ENCODE measurements at regions not wholly inside any gene's neighbourhood (a gene's known extent, or its start where the extent isn't known, plus 50 kb on each side); places are given as distances from the start of the nearest gene placed in this dataset.
"Not testable (repeated sequence)": the region's sequence is repeated elsewhere in the genome, so short reads cannot be mapped to it uniquely, and the experiment has no call there.

DNA sequence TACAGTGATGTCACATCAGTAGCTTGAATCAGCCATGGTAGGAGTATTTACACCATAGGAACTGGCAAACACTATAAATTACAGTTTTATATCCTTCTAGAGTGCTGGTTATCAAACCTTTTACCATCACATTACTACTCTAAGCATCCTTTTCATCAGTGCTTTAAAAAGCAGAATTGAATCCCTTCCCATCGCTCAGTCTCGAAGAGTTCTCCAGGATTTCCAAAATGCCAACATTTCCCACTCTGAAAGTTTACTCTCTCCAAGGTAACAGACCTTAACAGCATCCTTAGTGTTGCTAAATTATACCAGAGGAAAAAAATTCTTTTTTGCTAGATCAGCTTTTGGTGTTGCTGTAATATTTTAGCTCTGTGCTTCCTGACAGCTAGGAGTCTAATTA, 209.4 kb upstream of the USP15 start:
- no peak overlapping the region for H3K27ac Mint-ChIP-seq
- H3K27me3 Mint-ChIP-seq (ENCODE audit: low read depth): no peaks in the 10 kb centered on the region
- no peaks in the 10 kb centered on the region for H3K36me3 Mint-ChIP-seq (ENCODE audit: low read depth)
- CTCF ChIA-PET: no interaction called here
- no peaks in the 10 kb centered on the region for H3K4me1 Mint-ChIP-seq (ENCODE audit: low read depth)
- DNase-seq: no peak
- no peak overlapping the region for H3K4me3 Mint-ChIP-seq
- no peaks in the 10 kb centered on the region for H3K9me3 Mint-ChIP-seq
- intact Hi-C loops (cut with micrococcal nuclease): no loop called here

DNA sequence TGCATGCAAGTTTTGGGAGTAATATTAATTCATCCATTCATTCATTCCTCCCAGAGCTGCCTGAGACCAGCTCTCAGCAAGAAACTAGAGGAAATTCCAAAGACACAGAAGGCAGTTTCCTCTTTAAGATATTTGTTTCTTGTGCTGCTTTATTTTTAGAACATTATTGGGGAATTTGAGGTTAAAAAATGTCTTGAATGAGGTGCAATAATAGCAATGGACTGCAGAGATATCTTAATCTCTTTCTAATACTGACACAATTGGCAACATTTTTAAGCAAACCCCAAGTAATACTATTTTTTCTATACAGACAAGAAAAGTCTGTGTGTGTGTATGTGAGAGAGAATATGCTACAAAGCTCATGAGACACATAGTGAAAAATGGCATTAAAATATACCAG, 190.2 kb upstream of the USP15 start:
- H3K4me3 Mint-ChIP-seq: no peak overlapping the region
- no peaks in the 10 kb centered on the region for H3K4me1 Mint-ChIP-seq (ENCODE audit: low read depth)
- peaks cover 2% of the 10 kb centered on the region for H3K27me3 Mint-ChIP-seq (ENCODE audit: low read depth)
- no peaks in the 10 kb centered on the region for H3K9me3 Mint-ChIP-seq
- intact Hi-C loops (cut with micrococcal nuclease): no loop called here
- no peaks in the 10 kb centered on the region for H3K36me3 Mint-ChIP-seq (ENCODE audit: low read depth)
- H3K27ac Mint-ChIP-seq: no peak overlapping the region
- no peak for DNase-seq
- CTCF ChIA-PET: no interaction called here

DNA sequence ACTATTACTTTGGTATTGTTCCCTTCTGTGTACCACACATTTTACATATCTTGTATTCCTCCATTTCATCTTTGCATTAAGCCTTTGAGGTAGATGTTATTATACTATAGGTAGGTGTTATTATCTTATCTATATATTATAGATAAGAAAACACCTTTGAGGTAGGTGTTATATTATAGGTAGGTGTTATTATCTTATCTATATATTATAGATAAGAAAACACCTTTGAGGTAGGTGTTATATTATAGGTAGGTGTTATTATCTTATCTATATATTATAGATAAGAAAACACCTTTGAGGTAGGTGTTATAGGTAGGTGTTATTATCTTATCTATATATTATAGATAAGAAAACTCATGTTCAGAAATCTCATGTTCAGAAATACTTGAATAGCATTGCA, 187.0 kb upstream of the USP15 start:
- H3K27ac Mint-ChIP-seq; H3K4me3 Mint-ChIP-seq; DNase-seq; H3K9me3 Mint-ChIP-seq; intact Hi-C loops (cut with micrococcal nuclease); H3K36me3 Mint-ChIP-seq (ENCODE audit: low read depth); H3K27me3 Mint-ChIP-seq (ENCODE audit: low read depth); CTCF ChIA-PET; H3K4me1 Mint-ChIP-seq (ENCODE audit: low read depth): not testable (repeated sequence)

DNA sequence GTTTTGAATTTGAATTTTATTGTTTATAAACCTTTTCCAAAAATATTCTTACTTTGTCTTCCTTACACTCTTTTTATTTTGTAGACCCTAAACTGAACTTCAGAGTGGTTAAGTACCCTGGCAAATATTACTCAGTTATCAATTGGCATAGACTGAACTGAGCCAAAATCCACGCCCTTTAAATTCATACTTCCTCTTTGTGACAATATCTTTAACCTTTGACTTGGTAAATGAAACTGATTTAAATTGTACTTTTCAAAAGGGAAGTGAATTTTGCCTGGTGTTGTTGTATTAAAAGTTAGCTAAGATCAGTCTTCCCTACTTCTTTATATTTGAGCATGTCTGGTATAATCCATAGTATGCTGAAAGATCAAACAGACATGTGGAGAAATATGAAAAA, 184.3 kb upstream of the USP15 start:
- no peak overlapping the region for H3K27ac Mint-ChIP-seq
- no peaks in the 10 kb centered on the region for H3K9me3 Mint-ChIP-seq
- DNase-seq: no peak
- H3K36me3 Mint-ChIP-seq (ENCODE audit: low read depth): no peaks in the 10 kb centered on the region
- CTCF ChIA-PET: no interaction called here
- H3K27me3 Mint-ChIP-seq (ENCODE audit: low read depth): peaks cover 2% of the 10 kb centered on the region
- H3K4me3 Mint-ChIP-seq: no peak overlapping the region
- intact Hi-C loops (cut with micrococcal nuclease): no loop called here
- H3K4me1 Mint-ChIP-seq (ENCODE audit: low read depth): no peaks in the 10 kb centered on the region

GRCh38 chr12:62078020-62078419, 182.2 kb upstream of the USP15 start:
- no peaks in the 10 kb centered on the region for H3K36me3 Mint-ChIP-seq (ENCODE audit: low read depth)
- H3K4me3 Mint-ChIP-seq: no peak overlapping the region
- intact Hi-C loops (cut with micrococcal nuclease): no loop called here
- peaks cover 2% of the 10 kb centered on the region for H3K27me3 Mint-ChIP-seq (ENCODE audit: low read depth)
- no peak overlapping the region for H3K27ac Mint-ChIP-seq
- no peak for DNase-seq
- CTCF ChIA-PET: interaction anchor here (1.0 kb wide), 1 partner anchor 14 kb away, joined by 3 read pairs; no protein-coding TSS in a partner anchor
- H3K9me3 Mint-ChIP-seq: no peaks in the 10 kb centered on the region
- H3K4me1 Mint-ChIP-seq (ENCODE audit: low read depth): no peaks in the 10 kb centered on the region

- H3K27ac Mint-ChIP-seq: no peak overlapping the region
- intact Hi-C loops (cut with micrococcal nuclease): no loop called here
- CTCF ChIA-PET: no interaction called here
- H3K4me1 Mint-ChIP-seq (ENCODE audit: low read depth): no peaks in the 10 kb centered on the region
- H3K4me3 Mint-ChIP-seq: no peak overlapping the region
- peaks cover 5% of the 10 kb centered on the region for H3K27me3 Mint-ChIP-seq (ENCODE audit: low read depth)
- no peaks in the 10 kb centered on the region for H3K9me3 Mint-ChIP-seq
- DNase-seq: no peak
- peaks cover 3% of the 10 kb centered on the region for H3K36me3 Mint-ChIP-seq (ENCODE audit: low read depth)
Measured at GRCh38 chr12:62082448-62082847, 177.8 kb upstream of the USP15 start.

- CTCF ChIA-PET: interaction anchor here (1.1 kb wide), 1 partner anchor 13 kb away, joined by 4 read pairs; no protein-coding TSS in a partner anchor
- no peaks in the 10 kb centered on the region for H3K9me3 Mint-ChIP-seq
- DNase-seq: no peak
- H3K4me3 Mint-ChIP-seq: no peak overlapping the region
- no peaks in the 10 kb centered on the region for H3K36me3 Mint-ChIP-seq (ENCODE audit: low read depth)
- intact Hi-C loops (cut with micrococcal nuclease): no loop called here
- H3K27ac Mint-ChIP-seq: no peak overlapping the region
- H3K4me1 Mint-ChIP-seq (ENCODE audit: low read depth): no peaks in the 10 kb centered on the region
- no peaks in the 10 kb centered on the region for H3K27me3 Mint-ChIP-seq (ENCODE audit: low read depth)
Measured at GRCh38 chr12:62098132-62098531, 162.1 kb upstream of the USP15 start.

- H3K9me3 Mint-ChIP-seq: no peaks in the 10 kb centered on the region
- H3K4me1 Mint-ChIP-seq (ENCODE audit: low read depth): no peaks in the 10 kb centered on the region
- H3K27ac Mint-ChIP-seq: no peak overlapping the region
- H3K36me3 Mint-ChIP-seq (ENCODE audit: low read depth): no peaks in the 10 kb centered on the region
- no peaks in the 10 kb centered on the region for H3K27me3 Mint-ChIP-seq (ENCODE audit: low read depth)
- intact Hi-C loops (cut with micrococcal nuclease): no loop called here
- CTCF ChIA-PET: no interaction called here
- no peak overlapping the region for H3K4me3 Mint-ChIP-seq
- DNase-seq: no peak
Measured at GRCh38 chr12:62103748-62104147, 156.5 kb upstream of the USP15 start.

GRCh38 chr12:62106547-62107185, 153.5 kb upstream of the USP15 start:
- no peak overlapping the region for H3K27ac Mint-ChIP-seq
- peaks cover 10% of the 10 kb centered on the region for H3K9me3 Mint-ChIP-seq
- no peak for DNase-seq
- H3K4me3 Mint-ChIP-seq: no peak overlapping the region
- intact Hi-C loops (cut with micrococcal nuclease): no loop called here
- H3K4me1 Mint-ChIP-seq (ENCODE audit: low read depth): no peaks in the 10 kb centered on the region
- CTCF ChIA-PET: no interaction called here
- no peaks in the 10 kb centered on the region for H3K27me3 Mint-ChIP-seq (ENCODE audit: low read depth)
- no peaks in the 10 kb centered on the region for H3K36me3 Mint-ChIP-seq (ENCODE audit: low read depth)

DNA sequence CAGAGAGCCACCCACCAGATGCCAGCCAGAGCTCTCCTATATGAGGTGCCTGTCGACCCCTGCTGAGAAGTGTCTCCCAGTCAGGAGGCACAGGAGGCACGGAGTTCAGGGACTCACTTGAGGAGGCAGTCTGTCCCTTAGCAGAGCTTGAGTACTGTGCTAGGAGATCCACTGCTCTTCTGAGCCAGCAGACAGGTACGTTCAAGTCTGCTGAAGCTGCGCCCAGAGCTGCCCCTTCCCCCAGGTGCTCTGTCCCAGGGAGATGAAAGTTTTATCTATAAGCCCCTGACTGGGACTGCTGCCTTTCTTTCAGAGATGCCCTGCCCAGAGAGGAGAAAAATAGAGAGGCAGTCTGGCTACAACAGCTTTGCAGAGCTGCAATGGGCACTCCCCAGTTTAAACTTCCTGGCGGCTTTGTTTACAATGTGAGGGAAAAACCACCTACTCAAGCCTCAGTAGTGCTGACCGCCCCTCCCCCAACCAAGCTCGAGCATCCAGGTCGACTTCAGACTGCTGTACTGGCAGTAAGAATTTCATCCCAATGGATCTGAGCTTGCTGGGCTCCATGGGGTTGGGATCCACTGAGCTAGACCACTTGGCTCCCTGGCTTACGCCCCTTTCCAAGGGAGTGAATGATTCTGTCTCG, 146.7 kb upstream of the USP15 start:
- Mint-ChIP-seq H3K27ac (no peak overlapping the region), H3K27me3 (ENCODE audit: low read depth) (peaks cover 6% of the 10 kb centered on the region), H3K36me3 (ENCODE audit: low read depth) (no peaks in the 10 kb centered on the region), H3K9me3 (peaks cover 15% of the 10 kb centered on the region), H3K4me1 (ENCODE audit: low read depth) (no peaks in the 10 kb centered on the region), H3K4me3 (no peak overlapping the region)
- CTCF ChIA-PET: interaction anchor here (1.3 kb wide), 1 partner anchor 9 kb away, joined by 3 read pairs; no protein-coding TSS in a partner anchor
- intact Hi-C loops (cut with micrococcal nuclease): no loop called here
- no peak for DNase-seq

GRCh38 chr12:62116986-62117385, 143.2 kb upstream of the USP15 start:
- H3K36me3 Mint-ChIP-seq (ENCODE audit: low read depth): no peaks in the 10 kb centered on the region
- DNase-seq: no peak
- H3K4me1 Mint-ChIP-seq (ENCODE audit: low read depth): no peaks in the 10 kb centered on the region
- peaks cover 6% of the 10 kb centered on the region for H3K27me3 Mint-ChIP-seq (ENCODE audit: low read depth)
- H3K4me3 Mint-ChIP-seq: no peak overlapping the region
- CTCF ChIA-PET: no interaction called here
- no peak overlapping the region for H3K27ac Mint-ChIP-seq
- intact Hi-C loops (cut with micrococcal nuclease): no loop called here
- peaks cover 5% of the 10 kb centered on the region for H3K9me3 Mint-ChIP-seq

GRCh38 chr12:62123721-62124203, 136.4 kb upstream of the USP15 start:
- peaks cover 6% of the 10 kb centered on the region for H3K27me3 Mint-ChIP-seq (ENCODE audit: low read depth)
- intact Hi-C loops (cut with micrococcal nuclease): loop anchor here (1.0 to 10.0 kb wide), 3 partner anchors 69 to 1439 kb away; a partner anchor contains a TSS
- no peak overlapping the region for H3K4me3 Mint-ChIP-seq
- H3K9me3 Mint-ChIP-seq: no peaks in the 10 kb centered on the region
- DNase-seq: peak; percentile 61
- no peaks in the 10 kb centered on the region for H3K36me3 Mint-ChIP-seq (ENCODE audit: low read depth)
- H3K4me1 Mint-ChIP-seq (ENCODE audit: low read depth): peaks cover 2% of the 10 kb centered on the region
- CTCF ChIA-PET: interaction anchor here (0.6 to 1.5 kb wide), 12 partner anchors 8 to 904 kb away, joined by 3 to 4 read pairs (median 3); no protein-coding TSS in a partner anchor
- H3K27ac Mint-ChIP-seq: no peak overlapping the region

GRCh38 chr12:62127516-62127915, 132.7 kb upstream of the USP15 start:
- Mint-ChIP-seq H3K27ac (no peak overlapping the region), H3K9me3 (no peaks in the 10 kb centered on the region), H3K4me1 (ENCODE audit: low read depth) (peaks cover 2% of the 10 kb centered on the region), H3K4me3 (no peak overlapping the region), H3K36me3 (ENCODE audit: low read depth) (no peaks in the 10 kb centered on the region), H3K27me3 (ENCODE audit: low read depth) (peaks cover 6% of the 10 kb centered on the region)
- no peak for DNase-seq
- CTCF ChIA-PET: interaction anchor here (0.6 kb wide), 1 partner anchor 412 kb away, joined by 3 read pairs; no protein-coding TSS in a partner anchor
- intact Hi-C loops (cut with micrococcal nuclease): loop anchor here (10.0 kb wide), 1 partner anchor 1443 kb away; no protein-coding TSS in a partner anchor
